H1 (cell line): ENCODE measurements at regions not wholly inside any gene's neighbourhood (a gene's known extent, or its start where the extent isn't known, plus 50 kb on each side); places are given as distances from the start of the nearest gene placed in this dataset.

Experiments
- CTCF ChIA-PET: fragments of 300-600 bp; sonication (Branson Sonifier 250); formaldehyde crosslinking; loops from one replicate; lab custom pipeline; 2021; ENCODE audit not compliant: partially characterized antibody; lab: Charles Lee
- POLR2A ChIA-PET: fragments of 300-600 bp; sonication (Branson Sonifier 250); formaldehyde crosslinking; loops from one replicate; lab custom pipeline; 2021; ENCODE audit warnings: inconsistent platforms; ENCODE audit not compliant: partially characterized antibody; lab: Charles Lee
- DNase-seq, 2 experiments: peaks; one replicate each; pipeline versions ENCODE4 v3.0.0 to v3.0.0-alpha.2; 2010 to 2022; ENCODE audit warnings: low spot score in 2 of 2, low read depth in 1 of 2, mixed read lengths in 1 of 2
- FAIRE-seq: peaks from 2 replicates; lab custom pipeline; 2011; peaks lifted over from hg19 to GRCh38; lab: Jason Lieb, UNC
- H2AFZ ChIP-seq: 2 replicates; pipeline ENCODE4 v1.8.1; 2012; ENCODE audit warnings: low read length, inconsistent platforms
- H2AK5ac ChIP-seq: 2 replicates; pipeline ENCODE4 v1.6.1; 2013; ENCODE audit warnings: low read depth, low read length
- H2BK120ac ChIP-seq: replicated peaks from 2 replicates; pipeline ENCODE3; 2013; ENCODE audit warnings: low read depth, low read length, inconsistent platforms
- H2BK12ac ChIP-seq: 2 replicates; pipeline ENCODE4 v1.6.1; 2013; ENCODE audit warnings: low read depth, low read length
- H2BK15ac ChIP-seq: 2 replicates; pipeline ENCODE4 v1.6.1; 2013; ENCODE audit warnings: low read length
- H2BK20ac ChIP-seq: 2 replicates; pipeline ENCODE4 v1.6.1; 2013; ENCODE audit warnings: low read length
- H2BK5ac ChIP-seq: 2 replicates; pipeline ENCODE4 v1.6.1; 2013; ENCODE audit warnings: low read depth, low read length
- H3K14ac ChIP-seq: 2 replicates; pipeline ENCODE4 v1.6.1; 2013; ENCODE audit warnings: inconsistent platforms; ENCODE audit not compliant: insufficient read length
- H3K18ac ChIP-seq: 2 replicates; pipeline ENCODE4 v1.6.1; 2013; ENCODE audit warnings: low read length; ENCODE audit errors: extremely low read depth
- H3K23ac ChIP-seq: 2 replicates; pipeline ENCODE4 v1.6.1; 2013; ENCODE audit warnings: inconsistent platforms; ENCODE audit not compliant: insufficient read length
- H3K23me2 ChIP-seq: 2 replicates; pipeline ENCODE4 v1.6.1; 2013; ENCODE audit warnings: low read depth, low read length
- H3K27ac ChIP-seq: 2 replicates; pipeline ENCODE4 v1.6.1; 2011; ENCODE audit warnings: low read depth, low read length, inconsistent platforms
- H3K27me3 ChIP-seq, 4 experiments: replicated peaks in 1 of 4; 1 replicate in 1 of 4; 2 replicates in 3 of 4; pipeline versions ENCODE4 v1.6.1 to v1.8.1; 2011 to 2013; ENCODE audit warnings: low read length in 3 of 4, mild to moderate bottlenecking in 3 of 4, inconsistent platforms in 2 of 4, mixed read lengths in 2 of 4, moderate library complexity in 1 of 4; ENCODE audit not compliant: control insufficient read depth in 3 of 4, insufficient read depth in 3 of 4; ENCODE audit errors: extremely low read depth in 1 of 4
- H3K36me3 ChIP-seq, 4 experiments: 2 replicates each; pipeline versions ENCODE4 v1.6.1 to v1.8.1; 2011 to 2013; ENCODE audit warnings: mild to moderate bottlenecking in 4 of 4, low read length in 3 of 4, moderate library complexity in 2 of 4, control low read depth in 1 of 4, inconsistent platforms in 1 of 4; ENCODE audit not compliant: insufficient read depth in 4 of 4, control insufficient read depth in 2 of 4
- H3K4ac ChIP-seq: replicated peaks from 2 replicates; pipeline ENCODE3; 2013; ENCODE audit warnings: low read length, low read depth, mixed read lengths, inconsistent platforms; ENCODE audit not compliant: insufficient read length
- H3K4me1 ChIP-seq, 4 experiments: replicated peaks in 1 of 4; 1 replicate in 1 of 4; 2 replicates in 3 of 4; pipeline versions ENCODE4 v1.6.1 to v1.8.1; 2011 to 2013; ENCODE audit warnings: low read length in 3 of 4, inconsistent platforms in 2 of 4, mixed read lengths in 1 of 4; ENCODE audit not compliant: insufficient read depth in 4 of 4, control insufficient read depth in 3 of 4
- H3K4me2 ChIP-seq, 2 experiments: 2 replicates each; pipeline versions ENCODE4 v1.6.1 to v1.8.1; 2011 to 2013; ENCODE audit warnings: low read depth in 2 of 2, low read length in 2 of 2, control low read depth in 1 of 2, inconsistent platforms in 1 of 2, mild to moderate bottlenecking in 1 of 2; ENCODE audit not compliant: insufficient read depth in 1 of 2
- H3K4me3 ChIP-seq, 4 experiments: fragments of 200-600, 300-600 bp in 1 of 4; sonication (generic), shearing (Covaris generic), sonication (Bioruptor Twin) in 1 of 4; 2 replicates each; pipeline versions ENCODE4 v1.5.1 to v1.8.1; 2011 to 2016; ENCODE audit warnings: low read length in 4 of 4, low read depth in 3 of 4, control low read depth in 2 of 4, inconsistent platforms in 2 of 4, mild to moderate bottlenecking in 2 of 4, mixed read lengths in 1 of 4, moderate library complexity in 1 of 4; ENCODE audit not compliant: insufficient read depth in 2 of 4; ENCODE audit errors: extremely low read depth in 1 of 4
- H3K56ac ChIP-seq: replicated peaks from 2 replicates; pipeline ENCODE3; 2013; ENCODE audit warnings: low read depth, mild to moderate bottlenecking, mixed read lengths, low read length, inconsistent platforms; ENCODE audit not compliant: insufficient read length
- H3K79me1 ChIP-seq: 2 replicates; pipeline ENCODE4 v1.6.1; 2013; ENCODE audit warnings: low read depth, low read length, control low read depth
- H3K79me2 ChIP-seq, 2 experiments: 2 replicates each; pipeline versions ENCODE4 v1.6.1 to v1.8.1; 2012 to 2013; ENCODE audit warnings: low read length in 2 of 2, mild to moderate bottlenecking in 2 of 2, inconsistent platforms in 1 of 2; ENCODE audit not compliant: insufficient read depth in 2 of 2, control insufficient read depth in 1 of 2
- H3K9ac ChIP-seq, 4 experiments: replicated peaks in 1 of 4; 1 replicate in 1 of 4; 2 replicates in 3 of 4; pipeline versions ENCODE4 v1.6.1 to v1.8.1; 2011 to 2013; ENCODE audit warnings: low read depth in 3 of 4, low read length in 3 of 4, control low read depth in 2 of 4, mild to moderate bottlenecking in 2 of 4, moderate library complexity in 2 of 4, inconsistent platforms in 1 of 4; ENCODE audit errors: extremely low read depth in 1 of 4
- H3K9me3 ChIP-seq, 2 experiments: 2 replicates each; pipeline versions ENCODE4 v1.6.1 to v1.8.1; 2012 to 2013; ENCODE audit warnings: mild to moderate bottlenecking in 2 of 2, moderate library complexity in 2 of 2, control low read depth in 1 of 2, inconsistent platforms in 1 of 2, low read depth in 1 of 2, low read length in 1 of 2, mixed read lengths in 1 of 2; ENCODE audit not compliant: insufficient read depth in 2 of 2
- H4K20me1 ChIP-seq, 2 experiments: replicated peaks in 1 of 2; 2 replicates each; pipeline versions ENCODE3 to v1.8.1; 2011 to 2013; ENCODE audit warnings: inconsistent platforms in 2 of 2, low read length in 2 of 2, mild to moderate bottlenecking in 1 of 2; ENCODE audit not compliant: insufficient read depth in 2 of 2, control insufficient read depth in 1 of 2
- H4K5ac ChIP-seq: 2 replicates; pipeline ENCODE4 v1.6.1; 2013; ENCODE audit warnings: low read length, low read depth, mixed read lengths, inconsistent platforms; ENCODE audit not compliant: insufficient read length
- H4K8ac ChIP-seq: 2 replicates; pipeline ENCODE4 v1.8.0; 2013; ENCODE audit warnings: mild to moderate bottlenecking, moderate library complexity, low read length, inconsistent platforms; ENCODE audit not compliant: insufficient read depth; ENCODE audit errors: extremely low read depth
- H4K91ac ChIP-seq: replicated peaks from 2 replicates; pipeline ENCODE3; 2013; ENCODE audit warnings: low read length, mixed read lengths, inconsistent platforms; ENCODE audit not compliant: insufficient read length
- CHD1 ChIP-seq: IDR thresholded peaks from 2 replicates; pipeline ENCODE4 v1.6.1; 2012; ENCODE audit warnings: low read depth, low read length, improper control_type of control experiment
- EP300 ChIP-seq, 2 experiments: IDR thresholded peaks; 1 replicate in 1 of 2; 2 replicates in 1 of 2; pipeline ENCODE4 v1.6.1; 2011 to 2012; ENCODE audit warnings: low read depth in 2 of 2, low read length in 2 of 2, mild to moderate bottlenecking in 2 of 2, borderline replicate concordance in 1 of 2, inconsistent platforms in 1 of 2, moderate library complexity in 1 of 2
- SIN3A ChIP-seq, 2 experiments: IDR thresholded peaks in 1 of 2; conservative IDR thresholded peaks in 1 of 2; 2 replicates each; pipeline ENCODE4 v1.6.1; 2011 to 2012; ENCODE audit warnings: low read length in 2 of 2, improper control_type of control experiment in 1 of 2, low read depth in 1 of 2, mild to moderate bottlenecking in 1 of 2
- SRF ChIP-seq: IDR thresholded peaks from 2 replicates; pipeline ENCODE4 v1.6.1; 2011; ENCODE audit warnings: mild to moderate bottlenecking, low read depth, low read length, moderate library complexity

DNA sequence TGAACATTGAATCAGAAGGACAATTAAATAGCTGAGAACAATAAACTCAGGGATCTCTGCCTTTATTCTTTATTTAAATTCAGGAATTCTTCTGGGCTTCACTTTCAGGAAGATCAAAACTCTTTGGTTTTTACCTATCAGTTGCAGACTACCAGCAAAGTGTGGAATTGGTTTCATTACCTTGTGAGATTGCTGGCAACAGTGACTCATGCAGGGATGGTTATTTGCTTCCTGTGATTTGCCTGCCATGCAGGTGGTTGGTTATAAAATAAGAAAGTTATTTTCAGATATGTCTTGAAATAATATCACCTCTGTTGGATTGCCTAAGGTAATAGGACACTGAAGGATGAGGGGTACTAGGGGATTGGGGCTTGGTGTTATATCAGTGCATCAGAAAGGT lies 204.6 kb downstream of the PTBP2 start:
- H2BK5ac ChIP-seq, result no peak overlapping the region
- ChIA-PET POLR2A (no interaction called here), CTCF (no interaction called here)
- no peak for DNase-seq
- no peak overlapping the region for H3K4me3 ChIP-seq
- no peak for FAIRE-seq
- no peak overlapping the region for H2BK12ac ChIP-seq
- TF ChIP-seq EP300 (IDR thresholded peaks at IDR 0.05; ENCODE audit: borderline replicate concordance in 1 of 2, low read depth in 2 of 2, low read length in 2 of 2), result no peak
- TF ChIP-seq SIN3A (conservative IDR thresholded peaks at IDR 0.05 in 1 of 2, IDR thresholded peaks at IDR 0.05 in 1 of 2; ENCODE audit: low read depth in 1 of 2, low read length in 2 of 2), result no peak
- TF ChIP-seq CHD1, result no peak
- TF ChIP-seq SRF, result no peak
- H2BK20ac ChIP-seq, result no peak overlapping the region
- H2BK120ac ChIP-seq, result no peak overlapping the region
- no peaks in the 10 kb centered on the region for H3K79me2 ChIP-seq
- no peaks in the 10 kb centered on the region for H3K4me1 ChIP-seq
- H3K18ac ChIP-seq, result no peak overlapping the region
- H4K8ac ChIP-seq, result no peak overlapping the region
- H3K4ac ChIP-seq, result no peak overlapping the region
- no peak overlapping the region for H3K4me2 ChIP-seq
- H2AFZ ChIP-seq, result no peak overlapping the region
- H2BK15ac ChIP-seq, result no peak overlapping the region
- H3K23me2 ChIP-seq, result no peaks in the 10 kb centered on the region
- H3K27me3 ChIP-seq, result no peaks in the 10 kb centered on the region
- no peak overlapping the region for H4K5ac ChIP-seq
- no peak overlapping the region for H3K9ac ChIP-seq
- H3K23ac ChIP-seq, result no peak overlapping the region
- H4K20me1 ChIP-seq, result no peaks in the 10 kb centered on the region
- H3K79me1 ChIP-seq, result no peaks in the 10 kb centered on the region
- no peak overlapping the region for H3K27ac ChIP-seq
- H3K36me3 ChIP-seq, result no peaks in the 10 kb centered on the region
- H3K56ac ChIP-seq, result no peak overlapping the region
- no peak overlapping the region for H4K91ac ChIP-seq
- no peak overlapping the region for H2AK5ac ChIP-seq
- H3K14ac ChIP-seq, result no peak overlapping the region
- peaks cover 8 to 13% of the 10 kb centered on the region in 2 experiments for H3K9me3 ChIP-seq
